ENCODE measurements at regions not wholly inside any gene's neighbourhood (a gene's known extent, or its start where the extent isn't known, plus 50 kb on each side); places are given as distances from the start of the nearest gene placed in this dataset.

- no peak for DNase-seq (ENCODE audit: extremely low spot score, unreplicated experiment)
- no peaks in the 10 kb centered on the region for H3K27me3 Mint-ChIP-seq (ENCODE audit: unreplicated experiment)
- H3K4me1 Mint-ChIP-seq (ENCODE audit: unreplicated experiment), result no peaks in the 10 kb centered on the region
- TF ChIP-seq, protein P1, sequence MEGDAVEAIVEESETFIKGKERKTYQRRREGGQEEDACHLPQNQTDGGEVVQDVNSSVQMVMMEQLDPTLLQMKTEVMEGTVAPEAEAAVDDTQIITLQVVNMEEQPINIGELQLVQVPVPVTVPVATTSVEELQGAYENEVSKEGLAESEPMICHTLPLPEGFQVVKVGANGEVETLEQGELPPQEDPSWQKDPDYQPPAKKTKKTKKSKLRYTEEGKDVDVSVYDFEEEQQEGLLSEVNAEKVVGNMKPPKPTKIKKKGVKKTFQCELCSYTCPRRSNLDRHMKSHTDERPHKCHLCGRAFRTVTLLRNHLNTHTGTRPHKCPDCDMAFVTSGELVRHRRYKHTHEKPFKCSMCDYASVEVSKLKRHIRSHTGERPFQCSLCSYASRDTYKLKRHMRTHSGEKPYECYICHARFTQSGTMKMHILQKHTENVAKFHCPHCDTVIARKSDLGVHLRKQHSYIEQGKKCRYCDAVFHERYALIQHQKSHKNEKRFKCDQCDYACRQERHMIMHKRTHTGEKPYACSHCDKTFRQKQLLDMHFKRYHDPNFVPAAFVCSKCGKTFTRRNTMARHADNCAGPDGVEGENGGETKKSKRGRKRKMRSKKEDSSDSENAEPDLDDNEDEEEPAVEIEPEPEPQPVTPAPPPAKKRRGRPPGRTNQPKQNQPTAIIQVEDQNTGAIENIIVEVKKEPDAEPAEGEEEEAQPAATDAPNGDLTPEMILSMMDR (IDR thresholded peaks at IDR 0.05), result no peak
- no peak overlapping the region for H3K4me3 Mint-ChIP-seq (ENCODE audit: unreplicated experiment)
- H3K36me3 Mint-ChIP-seq (ENCODE audit: unreplicated experiment), result no peaks in the 10 kb centered on the region
- H3K27ac Mint-ChIP-seq (ENCODE audit: unreplicated experiment), result no peak overlapping the region
- H3K9me3 Mint-ChIP-seq (ENCODE audit: unreplicated experiment), result no peaks in the 10 kb centered on the region
These were observed 1179.0 kb upstream of the ACVR2A start for GRCh38 chr2:146665800-146666199.

DNA sequence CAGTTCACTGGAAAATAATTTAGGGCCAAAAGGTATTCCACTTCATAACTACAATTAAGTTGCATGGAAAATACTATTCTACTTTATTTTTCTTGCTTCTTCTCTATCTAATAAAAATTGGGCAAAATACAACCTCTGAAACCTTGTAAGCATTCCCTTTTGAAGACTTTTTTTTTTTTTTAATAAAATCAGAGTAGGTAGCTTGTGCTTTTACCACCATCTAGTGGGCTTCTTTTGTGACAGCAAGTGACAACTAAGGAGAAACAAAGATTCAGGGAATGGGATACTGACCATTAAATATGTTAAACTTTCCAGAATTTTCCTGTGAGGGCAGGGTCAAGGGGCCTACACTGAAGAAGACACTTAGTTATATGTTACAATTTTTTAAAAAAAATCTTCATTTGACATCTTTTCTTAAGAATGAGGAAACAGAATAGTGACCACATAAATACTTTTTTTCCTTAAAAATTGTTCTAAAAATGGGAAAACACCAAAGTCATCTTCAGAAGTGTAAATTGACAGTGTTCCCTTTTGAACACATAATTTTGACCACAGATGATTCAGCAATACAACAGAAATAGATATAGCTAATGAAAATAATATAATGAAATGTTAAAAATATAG, 1183.2 kb upstream of the ACVR2A start:
- TF ChIP-seq, protein P1 (IDR thresholded peaks at IDR 0.05), result peak; percentile 80
- H3K27ac Mint-ChIP-seq (ENCODE audit: unreplicated experiment), result no peak overlapping the region
- no peak overlapping the region for H3K4me3 Mint-ChIP-seq (ENCODE audit: unreplicated experiment)
- no peaks in the 10 kb centered on the region for H3K4me1 Mint-ChIP-seq (ENCODE audit: unreplicated experiment)
- no peaks in the 10 kb centered on the region for H3K36me3 Mint-ChIP-seq (ENCODE audit: unreplicated experiment)
- no peaks in the 10 kb centered on the region for H3K27me3 Mint-ChIP-seq (ENCODE audit: unreplicated experiment)
- H3K9me3 Mint-ChIP-seq (ENCODE audit: unreplicated experiment), result peaks cover 4% of the 10 kb centered on the region
- no peak for DNase-seq (ENCODE audit: extremely low spot score, unreplicated experiment)

- no peak overlapping the region for H3K4me3 Mint-ChIP-seq (ENCODE audit: unreplicated experiment)
These were observed 1184.9 kb upstream of the ACVR2A start for GRCh38 chr2:146659976-146660375.

GRCh38 chr2:146652311-146652710, 1192.5 kb upstream of the ACVR2A start:
- H3K4me1 Mint-ChIP-seq (ENCODE audit: unreplicated experiment), result no peaks in the 10 kb centered on the region
- H3K36me3 Mint-ChIP-seq (ENCODE audit: unreplicated experiment), result no peaks in the 10 kb centered on the region
- no peak overlapping the region for H3K27ac Mint-ChIP-seq (ENCODE audit: unreplicated experiment)
- TF ChIP-seq, protein P1 (IDR thresholded peaks at IDR 0.05), result no peak
- H3K27me3 Mint-ChIP-seq (ENCODE audit: unreplicated experiment), result no peaks in the 10 kb centered on the region
- no peak for DNase-seq (ENCODE audit: extremely low spot score, unreplicated experiment)
- H3K9me3 Mint-ChIP-seq (ENCODE audit: unreplicated experiment), result peaks cover 8% of the 10 kb centered on the region
- no peak overlapping the region for H3K4me3 Mint-ChIP-seq (ENCODE audit: unreplicated experiment)

More at GRCh38 chr2:146659976-146660375, 1184.9 kb upstream of the ACVR2A start:
- H3K9me3 Mint-ChIP-seq (ENCODE audit: unreplicated experiment), result peaks cover 4% of the 10 kb centered on the region
- no peaks in the 10 kb centered on the region for H3K36me3 Mint-ChIP-seq (ENCODE audit: unreplicated experiment)
- no peak overlapping the region for H3K27ac Mint-ChIP-seq (ENCODE audit: unreplicated experiment)
- no peaks in the 10 kb centered on the region for H3K27me3 Mint-ChIP-seq (ENCODE audit: unreplicated experiment)
- DNase-seq (ENCODE audit: extremely low spot score, unreplicated experiment), result no peak
- TF ChIP-seq, protein P1 (IDR thresholded peaks at IDR 0.05), result no peak
- no peaks in the 10 kb centered on the region for H3K4me1 Mint-ChIP-seq (ENCODE audit: unreplicated experiment)

DNA sequence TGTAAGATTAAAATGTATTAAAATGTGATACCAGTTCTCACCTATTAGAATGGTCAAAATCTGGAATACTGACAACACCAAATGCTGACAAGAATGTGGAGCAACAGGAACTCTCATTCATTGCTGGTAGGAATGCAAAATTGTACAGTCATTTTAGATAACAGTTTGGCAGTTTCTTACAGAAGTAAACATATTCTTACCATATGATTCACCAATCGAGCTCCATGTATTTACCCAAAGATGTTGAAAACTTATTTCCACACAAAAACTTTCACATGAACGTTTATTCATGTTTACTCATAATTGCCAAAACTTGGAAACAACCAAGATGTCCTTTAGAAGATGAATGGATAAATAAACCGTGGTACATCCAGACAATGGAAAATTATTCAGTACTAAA, 1193.5 kb upstream of the ACVR2A start:
- Mint-ChIP-seq H3K27me3 (ENCODE audit: unreplicated experiment) (no peaks in the 10 kb centered on the region), H3K9me3 (ENCODE audit: unreplicated experiment) (peaks cover 4% of the 10 kb centered on the region), H3K4me3 (ENCODE audit: unreplicated experiment) (no peak overlapping the region), H3K36me3 (ENCODE audit: unreplicated experiment) (no peaks in the 10 kb centered on the region), H3K27ac (ENCODE audit: unreplicated experiment) (no peak overlapping the region), H3K4me1 (ENCODE audit: unreplicated experiment) (no peaks in the 10 kb centered on the region)
- TF ChIP-seq, protein P1 (IDR thresholded peaks at IDR 0.05), result no peak
- no peak for DNase-seq (ENCODE audit: extremely low spot score, unreplicated experiment)

All from osteocyte (in vitro differentiated cells).